Spleen (tissue), 11 donors: ENCODE measurements at regions not wholly inside any gene's neighbourhood (a gene's known extent, or its start where the extent isn't known, plus 50 kb on each side); places are given as distances from the start of the nearest gene placed in this dataset.

Experiments used
- DNase-seq: peaks from one replicate; pipeline ENCODE4 v3.0.0-alpha.2; 2020
- H3K27ac ChIP-seq, 8 donors: fragments of 200-600 bp; sonication (generic) in 7 of 8; 1 replicate in 4 of 8; 2 replicates in 4 of 8; pipeline versions ENCODE4 v1.5.0 to v1.8.0; 2016 to 2021; ENCODE audit warnings: inconsistent platforms in 4 of 8, mild to moderate bottlenecking in 4 of 8, moderate library complexity in 1 of 8
- H3K27me3 ChIP-seq, 7 donors: fragments of 200-600 bp; sonication (generic) in 6 of 7; replicated peaks in 1 of 7; 1 replicate in 4 of 7; 2 replicates in 3 of 7; pipeline versions ENCODE4 v1.5.0 to v1.8.0; 2016 to 2021; ENCODE audit warnings: inconsistent platforms in 3 of 7, mild to moderate bottlenecking in 1 of 7
- H3K36me3 ChIP-seq, 6 donors: fragments of 200-600 bp; sonication (generic) in 5 of 6; 1 replicate in 4 of 6; 2 replicates in 2 of 6; pipeline versions ENCODE4 v1.5.0 to v1.8.0; 2016 to 2021; ENCODE audit warnings: inconsistent platforms in 2 of 6
- H3K4me1 ChIP-seq, 6 donors: fragments of 200-600 bp; sonication (generic) in 5 of 6; 1 replicate in 3 of 6; 2 replicates in 3 of 6; pipeline versions ENCODE4 v1.5.0 to v1.8.0; 2016 to 2021; ENCODE audit warnings: inconsistent platforms in 3 of 6
- H3K4me3 ChIP-seq, 8 donors: fragments of 200-600 bp; sonication (generic) in 7 of 8; 1 replicate in 4 of 8; 2 replicates in 4 of 8; pipeline versions ENCODE4 v1.5.0 to v1.8.0; 2016 to 2021; ENCODE audit warnings: inconsistent platforms in 4 of 8, mild to moderate bottlenecking in 4 of 8, moderate library complexity in 2 of 8
- H3K9me3 ChIP-seq, 8 donors: fragments of 200-600 bp; sonication (generic) in 7 of 8; 1 replicate in 4 of 8; 2 replicates in 4 of 8; pipeline versions ENCODE4 v1.5.0 to v1.8.0; 2016 to 2021; ENCODE audit warnings: inconsistent platforms in 4 of 8
- CTCF ChIP-seq, 11 experiments: fragments of 200-600 bp in 7 of 11; fragments of 450-650 bp in 4 of 11; sonication (generic) in 4 of 11; IDR thresholded peaks in 8 of 11; conservative IDR thresholded peaks in 3 of 11; 1 replicate in 7 of 11; 2 replicates in 4 of 11; pipeline versions ENCODE4 v1.4.0 to v1.8.0; 2016 to 2021; ENCODE audit warnings: antibody characterized with exemption in 11 of 11, inconsistent platforms in 4 of 11, mild to moderate bottlenecking in 1 of 11
- POLR2A ChIP-seq, 3 donors: fragments of 450-650 bp; IDR thresholded peaks; one replicate each; pipeline ENCODE4 v1.5.1; 2017; ENCODE audit warnings: antibody characterized with exemption in 3 of 3, mild to moderate bottlenecking in 1 of 3
- POLR2AphosphoS5 ChIP-seq, 3 donors: sonication (generic); formaldehyde crosslinking; IDR thresholded peaks; one replicate each; pipeline ENCODE4 v1.5.1; 2017; ENCODE audit warnings: antibody characterized with exemption in 3 of 3
- WGBS, 5 donors: extraction: QIAGEN DNeasy Blood & Tissue Kit in 3 of 5; methylation state at CpG; one replicate each; pipeline versions ENCODE4 v1.1.5 to v1.1.7; 2013 to 2018; 5-methylcytosine and 5-hydroxymethylcytosine counted together
- intact Hi-C: fragments of 100-400 bp; cut with DNase I; formaldehyde crosslinking; loops from one replicate; pipeline ENCODE4 v1.15.0; 2023; ENCODE audit warnings: low total_unique reads
- donor health status: healthy with polysubstance abuse.
- donor health status: DM: no; HTN: no; CAD: no; lungs with moderate emphysema.
- donor health status: DM: no; HTN: no; CAD: no.
- donor health status: Bipolar disorder and iron deficiency.
- donor health status: healthy.
- donor health status: DM: no; HTN: no; CAD: no.
- donor health status: DM: yes; HTN: yes; CAD: no.

GRCh38 chr9:106072421-106072820, 378.1 kb downstream of the TMEM38B start:
- no peaks in the 10 kb centered on the region for H3K27me3 ChIP-seq
- no peaks in the 10 kb centered on the region for H3K36me3 ChIP-seq
- TF ChIP-seq POLR2AphosphoS5 (IDR thresholded peaks at IDR 0.05) (no peak), CTCF (IDR thresholded peaks at IDR 0.05 in 8 of 11, conservative IDR thresholded peaks at IDR 0.05 in 3 of 11) (no peak), POLR2A (IDR thresholded peaks at IDR 0.05) (no peak)
- 39 to 61% (median 57%) methylated on average over 1 of the region's 1 CpG for WGBS, 5 donors
- intact Hi-C loops: no loop called here
- H3K27ac ChIP-seq: no peak overlapping the region
- H3K4me3 ChIP-seq: no peak overlapping the region
- no peak for DNase-seq
- H3K9me3 ChIP-seq: no peaks in the 10 kb centered on the region
- no peaks in the 10 kb centered on the region for H3K4me1 ChIP-seq

- Histone ChIP-seq H3K4me1 (no peaks in the 10 kb centered on the region), H3K9me3 (no peaks in the 10 kb centered on the region), H3K27me3 (no peaks in the 10 kb centered on the region), H3K4me3 (no peak overlapping the region), H3K36me3 (no peaks in the 10 kb centered on the region), H3K27ac (no peak overlapping the region)
- 74 to 88% (median 77%) methylated on average over 1 of the region's 1 CpG for WGBS, 5 donors
- TF ChIP-seq POLR2AphosphoS5 (IDR thresholded peaks at IDR 0.05) (no peak), POLR2A (IDR thresholded peaks at IDR 0.05) (no peak), CTCF (IDR thresholded peaks at IDR 0.05 in 8 of 11, conservative IDR thresholded peaks at IDR 0.05 in 3 of 11) (no peak)
- intact Hi-C loops: no loop called here
- no peak for DNase-seq
These were observed 379.7 kb downstream of the TMEM38B start for GRCh38 chr9:106074006-106074405.

- no peaks in the 10 kb centered on the region for H3K9me3 ChIP-seq
- no peaks in the 10 kb centered on the region for H3K36me3 ChIP-seq
- no peak for DNase-seq
- no peak for TF ChIP-seq POLR2AphosphoS5 (IDR thresholded peaks at IDR 0.05)
- TF ChIP-seq CTCF (IDR thresholded peaks at IDR 0.05 in 8 of 11, conservative IDR thresholded peaks at IDR 0.05 in 3 of 11): no peak
- TF ChIP-seq POLR2A (IDR thresholded peaks at IDR 0.05): no peak
- no peak overlapping the region for H3K27ac ChIP-seq
- no peaks in the 10 kb centered on the region for H3K27me3 ChIP-seq
- H3K4me3 ChIP-seq: no peak overlapping the region
- intact Hi-C loops: no loop called here
- no peaks in the 10 kb centered on the region for H3K4me1 ChIP-seq
- 79 to 89% (median 86%) methylated on average over 3 of the region's 3 CpGs for WGBS, 5 donors
These were observed 381.1 kb downstream of the TMEM38B start for GRCh38 chr9:106075236-106075959.

GRCh38 chr9:106075960-106076327, 381.6 kb downstream of the TMEM38B start:
- no peak for TF ChIP-seq CTCF (IDR thresholded peaks at IDR 0.05 in 8 of 11, conservative IDR thresholded peaks at IDR 0.05 in 3 of 11)
- intact Hi-C loops: no loop called here
- H3K36me3 ChIP-seq: no peaks in the 10 kb centered on the region
- H3K9me3 ChIP-seq: no peaks in the 10 kb centered on the region
- 53 to 89% (median 75%) methylated on average over 1 of the region's 1 CpG for WGBS, 5 donors
- no peaks in the 10 kb centered on the region for H3K4me1 ChIP-seq
- H3K27me3 ChIP-seq: no peaks in the 10 kb centered on the region
- no peak overlapping the region for H3K4me3 ChIP-seq
- no peak overlapping the region for H3K27ac ChIP-seq
- no peak for DNase-seq
